Glomerular endothelial cell (primary cell): ENCODE measurements at regions not wholly inside any gene's neighbourhood (a gene's known extent, or its start where the extent isn't known, plus 50 kb on each side); places are given as distances from the start of the nearest gene placed in this dataset.
"Not testable (repeated sequence)": the region's sequence is repeated elsewhere in the genome, so short reads cannot be mapped to it uniquely, and the experiment has no call there.

ENCODE experiments used
- DNase-seq: peaks from one replicate; pipeline ENCODE4 v3.0.0-alpha.2; 2011; ENCODE audit warnings: low read depth, low spot score; ENCODE audit errors: extremely low read depth

- DNase-seq, result no peak
Observed at GRCh38 chr10:56109454-56109853, 251.6 kb downstream of the ZWINT start.

GRCh38 chr10:56104923-56105322 lies 256.1 kb downstream of the ZWINT start:
- no peak for DNase-seq

- DNase-seq, result no peak
Observed at GRCh38 chr10:56104487-56104886, 256.6 kb downstream of the ZWINT start.

GRCh38 chr10:56096226-56096517 lies 264.9 kb downstream of the ZWINT start:
- no peak for DNase-seq

GRCh38 chr10:56095506-56096225 lies 265.4 kb downstream of the ZWINT start:
- no peak for DNase-seq

- DNase-seq, result not testable (repeated sequence)
Observed at GRCh38 chr10:56093645-56094044, 267.4 kb downstream of the ZWINT start.

GRCh38 chr10:56091872-56092271 lies 269.2 kb downstream of the ZWINT start:
- DNase-seq, result no peak

- DNase-seq, result no peak
Observed at GRCh38 chr10:56090914-56091540, 270.0 kb downstream of the ZWINT start.

- no peak for DNase-seq
Observed at GRCh38 chr10:56085406-56086122, 275.5 kb downstream of the ZWINT start.

GRCh38 chr10:56082169-56082568 lies 278.9 kb downstream of the ZWINT start:
- DNase-seq, result no peak

GRCh38 chr10:56068473-56069263 lies 292.4 kb downstream of the ZWINT start:
- DNase-seq, result no peak

GRCh38 chr10:56068040-56068439 lies 293.0 kb downstream of the ZWINT start:
- DNase-seq, result no peak

- no peak for DNase-seq
Observed at GRCh38 chr10:56063642-56064041, 297.4 kb downstream of the ZWINT start.

- DNase-seq, result no peak
Observed at GRCh38 chr10:56057860-56058259, 303.2 kb downstream of the ZWINT start.

GRCh38 chr10:56035489-56035888 lies 325.6 kb downstream of the ZWINT start:
- no peak for DNase-seq

GRCh38 chr10:56028298-56029132 lies 332.5 kb downstream of the ZWINT start:
- no peak for DNase-seq

- no peak for DNase-seq
Observed at GRCh38 chr10:56012101-56012500, 349.0 kb downstream of the ZWINT start.

- DNase-seq, result no peak
Observed at GRCh38 chr10:56003555-56003954, 357.5 kb downstream of the ZWINT start.

- DNase-seq, result no peak
Observed at GRCh38 chr10:55989188-55989587, 371.9 kb downstream of the ZWINT start.

GRCh38 chr10:55979203-55979602 lies 381.9 kb downstream of the ZWINT start:
- no peak for DNase-seq
